SIG-M5 treated with dmso at 0.1 percent for 504 hours (cell line): ENCODE measurements at regions not wholly inside any gene's neighbourhood (a gene's known extent, or its start where the extent isn't known, plus 50 kb on each side); places are given as distances from the start of the nearest gene placed in this dataset.

Experiments used
- DNase-seq: peaks from one replicate; lab custom pipeline; 2025; ENCODE audit not compliant: unreplicated experiment; lab: John Stamatoyannopoulos, UW

GRCh38 chr11:128198216-128198772, 389.1 kb downstream of the ETS1 start:
- no peak for DNase-seq

DNA sequence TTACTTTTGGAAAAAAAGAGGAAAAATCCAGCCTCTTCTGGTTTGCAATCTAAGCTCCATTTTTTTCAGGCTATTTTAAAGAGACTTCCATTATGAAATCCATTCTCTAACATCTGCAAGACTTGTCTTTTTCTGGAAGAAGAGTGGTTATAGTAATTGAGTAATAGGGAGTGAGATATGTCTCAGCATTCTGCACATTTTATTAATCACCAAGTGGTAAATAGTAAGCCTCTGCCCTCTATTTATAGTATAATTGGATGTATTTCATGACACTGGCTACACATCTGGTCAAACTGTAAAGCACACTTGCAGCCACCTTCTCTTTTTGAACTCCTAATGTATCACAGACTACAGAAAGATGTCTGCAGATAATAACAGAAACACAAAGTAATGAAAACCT, 391.1 kb downstream of the ETS1 start:
- DNase-seq: no peak

DNA sequence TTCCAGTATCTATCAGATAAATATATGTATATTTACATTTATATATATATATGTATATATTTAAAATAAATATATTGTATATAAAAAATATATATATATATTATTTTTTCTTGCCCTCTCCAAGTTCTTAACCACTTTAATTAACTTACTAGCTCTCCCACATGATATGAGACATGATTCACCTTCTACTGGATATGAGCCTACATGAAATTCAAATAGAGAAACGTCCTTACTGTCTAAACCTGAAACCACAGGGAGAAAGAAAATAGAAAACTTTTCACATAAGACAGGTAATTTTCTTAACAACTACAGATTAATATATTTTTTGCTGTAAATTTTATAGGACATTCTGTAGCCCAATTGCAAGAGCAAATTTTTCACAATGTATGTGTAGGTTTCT, 391.6 kb downstream of the ETS1 start:
- no peak for DNase-seq

DNA sequence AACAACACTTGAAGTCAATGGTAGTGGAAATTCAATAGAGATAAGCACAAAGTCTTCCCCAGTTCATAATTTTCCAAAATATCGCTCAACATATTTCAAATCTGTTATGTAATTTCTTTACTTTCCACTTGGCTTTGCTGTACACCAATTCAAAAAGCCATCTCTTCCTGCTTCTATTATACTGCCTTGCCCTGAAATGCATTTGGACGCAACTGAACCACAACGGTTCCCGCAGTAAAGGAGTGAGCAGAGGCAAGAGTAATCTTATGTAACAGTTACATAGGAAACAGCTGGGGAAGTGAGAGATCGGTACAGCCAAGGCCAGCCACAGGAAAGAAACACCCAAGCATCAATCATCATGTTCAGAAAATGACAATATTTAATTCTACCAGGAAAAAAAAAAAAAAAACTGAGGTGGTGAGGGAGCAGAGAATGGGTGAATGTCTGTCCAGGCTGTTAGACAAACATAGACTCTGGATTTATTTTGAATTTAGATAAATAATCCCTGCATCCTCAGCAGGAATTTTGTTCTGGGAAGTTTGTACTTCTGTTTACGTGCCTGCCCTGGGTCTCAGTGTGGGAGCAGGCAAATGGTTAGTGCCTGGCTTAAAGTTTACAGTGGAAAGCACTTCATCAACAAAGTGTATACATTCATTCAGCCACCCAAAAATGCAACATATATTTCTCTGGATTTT, 392.2 kb downstream of the ETS1 start:
- DNase-seq: peak; percentile 44

- DNase-seq: no peak
These were observed 393.1 kb downstream of the ETS1 start for GRCh38 chr11:128194216-128194615.

DNA sequence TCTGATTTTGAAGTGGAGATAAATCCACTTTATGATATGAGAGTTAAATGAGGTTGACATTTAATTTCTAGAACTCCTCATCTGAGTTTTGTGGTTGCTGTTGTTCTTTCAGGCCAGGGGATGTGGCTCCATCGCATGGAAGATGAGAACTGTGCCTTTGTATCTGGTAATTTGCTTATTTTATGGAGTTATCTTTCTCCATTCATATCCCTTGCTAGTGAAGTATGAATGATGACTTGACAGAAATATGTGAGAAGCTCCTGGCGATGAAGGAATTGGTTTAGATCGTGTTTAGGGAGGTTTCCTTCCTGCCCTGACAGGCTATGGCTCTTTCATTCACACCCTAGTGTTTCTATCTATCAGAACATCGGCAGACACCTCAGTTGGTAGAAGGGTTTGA, 393.7 kb downstream of the ETS1 start:
- no peak for DNase-seq

DNA sequence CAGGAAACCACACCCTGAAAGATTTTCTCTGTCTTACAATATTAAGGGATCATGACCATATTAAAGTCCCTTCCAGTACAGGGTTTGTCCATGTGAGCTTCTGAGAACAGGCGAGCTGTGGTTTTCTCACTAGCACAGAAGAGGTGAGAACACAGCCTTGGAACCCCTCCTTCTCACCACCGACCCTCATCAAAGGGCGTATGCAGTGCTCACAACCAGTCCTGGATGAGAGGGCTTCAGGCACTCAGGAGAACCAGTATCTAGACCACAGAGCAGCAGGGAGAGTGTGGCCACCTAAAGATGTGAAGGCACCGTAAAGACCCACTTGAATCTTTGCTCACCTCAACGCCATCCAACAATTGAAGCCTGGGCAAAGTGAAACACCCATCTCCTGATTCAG, 397.0 kb downstream of the ETS1 start:
- no peak for DNase-seq

GRCh38 chr11:128189823-128190222, 397.5 kb downstream of the ETS1 start:
- DNase-seq: no peak

DNA sequence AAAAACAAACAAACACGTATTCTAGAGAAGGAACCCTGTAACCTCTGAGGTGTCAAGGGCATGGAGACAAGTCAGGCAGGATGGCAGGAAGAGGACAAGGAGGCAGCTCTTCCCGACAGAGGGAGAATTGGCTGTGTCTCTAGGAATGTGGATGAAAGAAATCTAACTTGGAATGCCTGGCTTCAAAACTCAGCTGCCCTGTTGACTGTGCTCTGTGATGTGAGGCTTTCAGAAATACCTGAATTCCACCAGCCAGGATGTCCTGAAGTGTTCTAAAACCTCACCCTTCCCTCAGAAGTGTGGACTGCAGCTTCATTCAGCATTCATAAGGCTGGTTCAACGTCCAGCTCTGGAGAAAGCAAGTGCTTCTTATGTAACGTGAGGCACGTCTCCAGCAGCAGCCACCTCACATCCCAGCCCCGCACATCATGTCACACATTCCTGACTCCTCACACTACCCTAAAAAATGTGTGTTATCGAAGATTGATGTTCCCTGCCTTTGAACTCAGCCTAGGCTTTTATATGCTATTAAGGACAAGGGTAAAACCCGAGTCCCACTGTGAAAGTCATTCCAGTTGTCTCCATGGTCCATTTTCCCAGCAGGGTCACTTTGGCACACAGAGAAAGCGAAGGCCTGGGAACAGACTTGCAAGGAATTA, 398.9 kb downstream of the ETS1 start:
- no peak for DNase-seq

DNA sequence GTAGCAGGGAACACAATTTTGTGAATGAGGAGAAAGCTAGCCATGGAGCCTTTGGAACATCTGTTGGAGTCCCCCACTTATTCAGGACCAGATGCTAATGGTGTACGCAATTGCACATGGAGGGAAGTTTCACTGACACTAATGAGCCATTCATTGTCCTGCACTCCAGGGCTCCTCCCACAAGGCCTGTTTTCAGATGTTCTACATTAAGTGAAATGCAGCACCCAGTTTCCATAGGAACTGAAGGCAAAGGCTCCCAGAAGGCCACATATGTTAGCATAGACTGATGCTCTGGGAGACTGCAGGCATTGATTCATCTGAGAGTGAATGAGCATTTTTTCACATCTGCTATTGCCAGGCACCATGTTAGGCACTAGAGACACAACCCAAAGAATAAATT, 399.5 kb downstream of the ETS1 start:
- no peak for DNase-seq

GRCh38 chr11:128187377-128187776, 400.0 kb downstream of the ETS1 start:
- no peak for DNase-seq

DNA sequence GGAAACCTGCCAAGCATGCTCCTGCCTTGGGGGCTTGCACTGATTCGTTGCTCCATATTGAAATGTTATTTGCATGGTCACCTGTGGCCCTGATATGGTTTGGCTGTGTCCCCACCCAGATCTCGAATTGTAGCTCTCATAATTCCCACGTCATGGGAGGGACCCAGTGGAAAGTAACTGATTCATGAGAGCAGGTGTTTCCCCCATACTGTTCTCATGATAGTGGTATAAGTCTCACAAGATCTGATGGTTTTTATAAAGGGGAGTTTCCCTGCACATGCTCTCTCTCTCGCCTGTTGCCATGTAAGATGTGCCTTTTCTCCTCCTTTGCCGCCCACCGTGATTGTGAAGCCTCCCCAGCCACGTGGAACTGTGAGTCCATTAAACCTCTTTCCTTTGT, 402.4 kb downstream of the ETS1 start:
- no peak for DNase-seq

- DNase-seq: no peak
These were observed 404.5 kb downstream of the ETS1 start for GRCh38 chr11:128182844-128183243.

DNA sequence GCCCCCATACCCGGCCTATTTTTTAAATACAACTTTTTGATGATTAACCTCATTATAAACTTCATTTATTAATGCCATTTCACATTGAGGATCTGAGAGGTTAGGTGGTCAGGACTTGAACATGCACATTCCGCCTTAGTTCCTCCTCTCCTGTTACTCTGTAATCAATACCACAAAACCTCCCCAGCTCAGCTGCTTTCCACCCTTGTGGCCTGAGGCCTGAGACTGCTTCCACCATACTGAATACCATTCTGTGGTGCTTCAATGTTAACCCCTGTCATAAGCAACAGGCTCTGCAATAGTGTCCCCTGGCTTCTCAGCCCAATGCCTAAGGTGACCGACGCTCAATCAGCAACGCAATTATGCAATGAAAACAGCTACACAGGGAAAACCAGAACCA, 405.4 kb downstream of the ETS1 start:
- DNase-seq: no peak

GRCh38 chr11:128181088-128181480, 406.3 kb downstream of the ETS1 start:
- DNase-seq: no peak

GRCh38 chr11:128180441-128181087, 406.8 kb downstream of the ETS1 start:
- DNase-seq: no peak

DNA sequence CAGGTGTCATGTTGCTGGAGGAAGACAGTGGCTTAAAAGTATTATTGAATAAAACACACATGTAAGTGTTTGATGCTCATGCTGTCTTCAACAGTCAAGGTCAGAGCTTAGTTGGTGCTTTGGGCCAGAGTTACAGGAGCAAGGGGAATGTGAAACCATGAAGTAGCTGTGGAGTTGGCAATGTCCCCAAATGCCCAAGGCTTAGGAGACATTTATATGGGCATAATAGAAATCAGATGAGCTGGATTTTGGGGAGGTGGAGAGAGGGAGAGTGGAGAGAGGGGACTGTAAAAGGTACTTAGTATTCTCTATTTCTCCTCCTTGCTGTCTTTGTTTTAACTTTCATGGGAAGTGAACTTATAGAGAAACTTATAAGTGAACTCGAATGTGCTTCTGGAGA, 407.8 kb downstream of the ETS1 start:
- no peak for DNase-seq

- no peak for DNase-seq
These were observed 408.3 kb downstream of the ETS1 start for GRCh38 chr11:128179039-128179438.

- DNase-seq: no peak
These were observed 412.7 kb downstream of the ETS1 start for GRCh38 chr11:128174465-128175291.

DNA sequence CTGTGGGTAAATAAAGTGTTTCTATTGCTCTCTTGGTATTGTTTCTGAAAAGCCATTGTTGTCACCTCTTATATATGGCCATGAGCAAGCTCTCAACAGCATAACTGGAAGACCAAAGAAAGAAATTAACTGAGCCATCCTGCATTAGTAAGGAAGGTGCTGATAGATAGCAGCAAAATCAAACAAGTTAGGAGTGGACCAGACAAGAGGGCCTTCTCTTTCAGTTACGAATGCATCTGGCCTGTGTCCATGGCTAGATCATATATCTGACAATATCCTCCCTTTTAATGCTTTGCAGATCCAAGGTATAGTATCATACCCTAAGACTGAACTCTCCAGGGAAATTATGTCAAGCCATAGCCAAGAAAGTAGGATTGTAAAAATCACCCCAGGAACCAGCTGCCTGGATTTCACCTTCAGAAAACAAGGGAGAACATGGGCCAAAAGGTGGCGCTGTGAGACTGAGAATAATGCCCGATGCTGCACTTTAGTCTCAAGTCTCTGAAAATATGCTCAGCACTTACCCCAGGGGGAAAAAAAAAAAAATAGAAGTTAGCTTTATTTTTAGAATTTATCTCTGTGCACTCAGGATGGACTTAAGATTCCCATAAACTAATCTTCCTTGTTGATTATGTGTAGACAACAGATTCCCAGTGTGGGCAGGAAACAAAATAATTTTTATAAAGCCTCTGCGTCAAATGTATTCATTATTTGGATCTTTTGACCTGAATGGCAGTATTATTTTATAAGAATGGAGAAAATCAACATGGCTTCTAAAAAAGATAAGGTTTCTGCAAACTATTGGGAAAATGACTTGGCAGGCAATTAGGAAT, 415.1 kb downstream of the ETS1 start:
- peak; percentile 33 for DNase-seq
